Osteocyte (in vitro differentiated cells): ENCODE measurements at regions not wholly inside any gene's neighbourhood (a gene's known extent, or its start where the extent isn't known, plus 50 kb on each side); places are given as distances from the start of the nearest gene placed in this dataset.

Experiments
- DNase-seq: peaks from one replicate; pipeline ENCODE4 v3.0.0; 2021; ENCODE audit warnings: mixed read lengths; ENCODE audit not compliant: unreplicated experiment; ENCODE audit errors: extremely low spot score
- H3K27ac Mint-ChIP-seq: one replicate; pipeline ENCODE4 v1.8.0; 2021; ENCODE audit warnings: mild to moderate bottlenecking, mixed read lengths; ENCODE audit not compliant: unreplicated experiment
- H3K27me3 Mint-ChIP-seq: one replicate; pipeline ENCODE4 v1.8.0; 2021; ENCODE audit warnings: mixed read lengths; ENCODE audit not compliant: unreplicated experiment
- H3K36me3 Mint-ChIP-seq: one replicate; pipeline ENCODE4 v1.8.0; 2021; ENCODE audit warnings: mixed read lengths; ENCODE audit not compliant: unreplicated experiment
- H3K4me1 Mint-ChIP-seq: one replicate; pipeline ENCODE4 v1.8.0; 2021; ENCODE audit warnings: mixed read lengths; ENCODE audit not compliant: unreplicated experiment
- H3K4me3 Mint-ChIP-seq: one replicate; pipeline ENCODE4 v1.8.0; 2021; ENCODE audit warnings: mild to moderate bottlenecking, moderate library complexity, mixed read lengths; ENCODE audit not compliant: unreplicated experiment
- H3K9me3 Mint-ChIP-seq: one replicate; pipeline ENCODE4 v1.8.0; 2021; ENCODE audit warnings: mixed read lengths; ENCODE audit not compliant: unreplicated experiment
- TF ChIP-seq, protein P1 (sequence below): fragments of 200-600 bp; sonication (generic); IDR thresholded peaks from 2 replicates; pipeline ENCODE4 v1.5.0; 2021; ENCODE audit warnings: antibody characterized with exemption, mild to moderate bottlenecking, moderate library complexity

DNA sequence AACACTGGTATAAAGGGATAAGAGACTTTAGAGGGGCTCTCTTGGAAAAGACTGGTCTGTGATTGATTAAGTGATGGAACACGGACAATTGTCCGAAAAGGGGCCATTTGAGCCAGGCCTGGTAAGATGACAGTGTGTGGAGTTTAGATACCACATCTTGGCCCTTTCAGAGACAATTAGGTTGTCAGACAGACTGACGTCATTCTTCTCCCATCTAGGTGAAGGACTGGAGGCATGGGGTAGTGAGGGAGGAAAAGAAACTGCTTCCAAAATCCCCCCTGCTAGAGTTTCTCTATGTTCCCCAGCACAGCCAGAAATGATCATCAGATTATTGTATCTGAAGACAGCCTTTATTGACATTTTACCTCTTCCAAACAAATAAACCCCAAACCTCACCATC is 84.8 kb upstream of the MYO3A start:
- Mint-ChIP-seq H3K27me3 (peaks cover 3% of the 10 kb centered on the region), H3K9me3 (no peaks in the 10 kb centered on the region), H3K4me3 (no peak overlapping the region), H3K4me1 (no peaks in the 10 kb centered on the region), H3K27ac (no peak overlapping the region), H3K36me3 (no peaks in the 10 kb centered on the region)
- TF ChIP-seq, protein P1, sequence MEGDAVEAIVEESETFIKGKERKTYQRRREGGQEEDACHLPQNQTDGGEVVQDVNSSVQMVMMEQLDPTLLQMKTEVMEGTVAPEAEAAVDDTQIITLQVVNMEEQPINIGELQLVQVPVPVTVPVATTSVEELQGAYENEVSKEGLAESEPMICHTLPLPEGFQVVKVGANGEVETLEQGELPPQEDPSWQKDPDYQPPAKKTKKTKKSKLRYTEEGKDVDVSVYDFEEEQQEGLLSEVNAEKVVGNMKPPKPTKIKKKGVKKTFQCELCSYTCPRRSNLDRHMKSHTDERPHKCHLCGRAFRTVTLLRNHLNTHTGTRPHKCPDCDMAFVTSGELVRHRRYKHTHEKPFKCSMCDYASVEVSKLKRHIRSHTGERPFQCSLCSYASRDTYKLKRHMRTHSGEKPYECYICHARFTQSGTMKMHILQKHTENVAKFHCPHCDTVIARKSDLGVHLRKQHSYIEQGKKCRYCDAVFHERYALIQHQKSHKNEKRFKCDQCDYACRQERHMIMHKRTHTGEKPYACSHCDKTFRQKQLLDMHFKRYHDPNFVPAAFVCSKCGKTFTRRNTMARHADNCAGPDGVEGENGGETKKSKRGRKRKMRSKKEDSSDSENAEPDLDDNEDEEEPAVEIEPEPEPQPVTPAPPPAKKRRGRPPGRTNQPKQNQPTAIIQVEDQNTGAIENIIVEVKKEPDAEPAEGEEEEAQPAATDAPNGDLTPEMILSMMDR = no peak
- no peak for DNase-seq

DNA sequence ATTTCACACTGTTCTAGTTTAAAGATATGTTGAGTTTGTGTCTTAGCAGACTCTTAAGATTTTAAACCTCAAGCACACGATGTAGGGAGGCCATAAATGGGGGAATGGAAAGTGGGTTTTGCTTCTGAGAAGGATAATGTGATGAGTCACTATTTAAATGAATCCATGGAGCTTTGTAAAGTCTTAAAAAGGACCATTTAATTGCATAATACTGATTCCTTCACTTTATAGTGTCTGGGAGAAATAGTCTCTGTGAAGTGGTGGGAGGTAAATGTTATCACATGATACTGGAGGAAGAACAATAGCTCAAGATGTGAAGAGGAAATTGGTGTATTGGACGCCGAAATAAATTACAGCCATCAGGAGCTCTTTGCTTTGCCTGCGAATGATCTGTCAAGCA is 84.0 kb upstream of the MYO3A start:
- Mint-ChIP-seq H3K9me3 (no peaks in the 10 kb centered on the region), H3K4me3 (no peak overlapping the region), H3K4me1 (no peaks in the 10 kb centered on the region), H3K36me3 (no peaks in the 10 kb centered on the region), H3K27ac (no peak overlapping the region), H3K27me3 (peaks cover 5% of the 10 kb centered on the region)
- no peak for DNase-seq
- TF ChIP-seq, protein P1 = no peak

DNA sequence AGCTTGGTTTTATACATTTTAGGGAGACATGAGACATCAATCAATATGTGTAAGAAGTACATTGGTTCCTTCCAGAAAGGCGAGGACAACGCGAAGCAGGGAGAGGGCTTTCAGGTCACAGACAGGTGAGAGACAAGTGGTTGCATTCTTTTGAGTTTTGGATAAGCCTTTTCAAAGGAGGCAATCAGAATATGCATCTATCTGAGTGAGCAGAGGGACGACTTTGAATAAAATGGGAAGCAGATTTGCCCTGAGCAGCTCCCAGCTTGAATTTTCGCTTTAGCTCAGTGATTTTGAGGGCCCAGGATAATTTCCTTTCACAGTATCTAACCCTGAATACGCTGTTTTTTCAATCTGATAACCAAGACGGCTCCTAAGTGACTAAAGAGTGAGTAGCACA is 82.5 kb upstream of the MYO3A start:
- Mint-ChIP-seq H3K27ac (no peak overlapping the region), H3K4me3 (no peak overlapping the region), H3K36me3 (no peaks in the 10 kb centered on the region), H3K4me1 (no peaks in the 10 kb centered on the region), H3K9me3 (no peaks in the 10 kb centered on the region), H3K27me3 (peaks cover 5% of the 10 kb centered on the region)
- no peak for DNase-seq
- TF ChIP-seq, protein P1 = no peak

DNA sequence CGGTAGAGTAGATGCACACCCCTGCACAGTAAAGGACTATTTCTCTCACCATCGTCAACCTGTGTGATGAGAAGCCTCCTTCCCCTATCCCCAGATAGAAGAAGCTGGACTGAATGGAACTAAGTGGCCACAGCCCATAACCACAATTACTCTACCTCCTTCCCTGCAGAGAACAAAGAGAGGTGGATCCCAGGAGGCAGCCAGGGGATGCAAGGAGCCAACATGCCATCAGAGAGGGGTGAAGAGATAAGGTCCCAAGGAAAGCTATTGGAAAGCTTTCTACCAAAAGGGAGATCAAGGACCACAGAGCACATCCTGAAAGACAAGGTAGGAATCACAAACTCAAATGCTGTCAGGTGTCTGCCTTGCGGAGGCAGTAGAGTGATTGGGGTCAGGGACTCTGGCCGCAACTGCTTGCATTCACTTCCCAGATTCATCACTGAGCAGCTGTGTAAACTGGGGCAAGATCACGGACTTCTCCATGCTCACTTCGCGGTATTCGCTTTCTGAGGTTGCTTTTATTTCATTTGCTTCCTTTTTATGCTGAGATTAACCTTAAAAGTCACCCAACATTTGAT is 81.6 kb upstream of the MYO3A start:
- DNase-seq = no peak
- Mint-ChIP-seq H3K4me1 (no peaks in the 10 kb centered on the region), H3K27ac (no peak overlapping the region), H3K27me3 (peaks cover 5% of the 10 kb centered on the region), H3K36me3 (no peaks in the 10 kb centered on the region), H3K4me3 (no peak overlapping the region), H3K9me3 (no peaks in the 10 kb centered on the region)
- TF ChIP-seq, protein P1 = no peak

DNA sequence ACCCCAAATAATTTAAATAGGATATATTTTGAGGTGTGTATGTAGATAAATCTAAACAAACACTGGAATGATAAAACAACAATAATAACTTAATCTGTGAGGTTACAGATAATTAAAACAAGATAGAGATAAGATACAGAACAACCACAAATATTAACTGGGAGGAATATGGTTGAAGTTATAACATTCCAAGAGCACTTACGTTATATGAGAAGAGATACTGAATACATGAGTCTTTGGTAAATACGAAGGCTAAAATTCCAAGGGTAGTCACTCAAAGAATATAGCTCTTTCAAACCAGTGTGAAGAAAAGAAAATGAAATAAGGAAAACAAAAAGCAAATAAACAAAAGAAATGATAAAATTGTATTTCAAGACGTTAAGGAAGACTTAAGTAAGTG is 76.0 kb upstream of the MYO3A start:
- Mint-ChIP-seq H3K36me3 (no peaks in the 10 kb centered on the region), H3K9me3 (no peaks in the 10 kb centered on the region), H3K4me1 (no peaks in the 10 kb centered on the region), H3K27me3 (peaks cover 2% of the 10 kb centered on the region), H3K27ac (no peak overlapping the region), H3K4me3 (no peak overlapping the region)
- no peak for DNase-seq
- TF ChIP-seq, protein P1 = no peak
